Endothelial cell (in vitro differentiated cells): ENCODE measurements at regions not wholly inside any gene's neighbourhood (a gene's known extent, or its start where the extent isn't known, plus 50 kb on each side); places are given as distances from the start of the nearest gene placed in this dataset.

Experiments
- DNase-seq: peaks from one replicate; pipeline ENCODE4 v3.0.0; 2021; ENCODE audit warnings: low spot score
- H3K27ac Mint-ChIP-seq: one replicate; pipeline ENCODE4 v1.8.0; 2021; ENCODE audit warnings: mixed read lengths, inconsistent platforms; ENCODE audit not compliant: unreplicated experiment
- H3K27me3 Mint-ChIP-seq: one replicate; pipeline ENCODE4 v1.8.0; 2021; ENCODE audit warnings: mild to moderate bottlenecking, moderate library complexity, mixed read lengths, inconsistent platforms; ENCODE audit not compliant: unreplicated experiment
- H3K36me3 Mint-ChIP-seq: one replicate; pipeline ENCODE4 v1.8.0; 2021; ENCODE audit warnings: mild to moderate bottlenecking, low read depth, mixed read lengths, inconsistent platforms; ENCODE audit not compliant: unreplicated experiment
- H3K4me1 Mint-ChIP-seq: one replicate; pipeline ENCODE4 v1.8.0; 2021; ENCODE audit warnings: mild to moderate bottlenecking, mixed read lengths, inconsistent platforms; ENCODE audit not compliant: unreplicated experiment
- H3K4me3 Mint-ChIP-seq: one replicate; pipeline ENCODE4 v1.8.0; 2021; ENCODE audit warnings: mild to moderate bottlenecking, mixed read lengths, inconsistent platforms; ENCODE audit not compliant: unreplicated experiment
- H3K9me3 Mint-ChIP-seq: one replicate; pipeline ENCODE4 v1.8.0; 2021; ENCODE audit warnings: mixed read lengths, inconsistent platforms; ENCODE audit not compliant: unreplicated experiment
- TF ChIP-seq, protein P1 (sequence below): fragments of 200-600 bp; sonication (generic); IDR thresholded peaks from one replicate; pipeline ENCODE4 v1.5.0; 2021; ENCODE audit warnings: antibody characterized with exemption; ENCODE audit not compliant: unreplicated experiment

DNA sequence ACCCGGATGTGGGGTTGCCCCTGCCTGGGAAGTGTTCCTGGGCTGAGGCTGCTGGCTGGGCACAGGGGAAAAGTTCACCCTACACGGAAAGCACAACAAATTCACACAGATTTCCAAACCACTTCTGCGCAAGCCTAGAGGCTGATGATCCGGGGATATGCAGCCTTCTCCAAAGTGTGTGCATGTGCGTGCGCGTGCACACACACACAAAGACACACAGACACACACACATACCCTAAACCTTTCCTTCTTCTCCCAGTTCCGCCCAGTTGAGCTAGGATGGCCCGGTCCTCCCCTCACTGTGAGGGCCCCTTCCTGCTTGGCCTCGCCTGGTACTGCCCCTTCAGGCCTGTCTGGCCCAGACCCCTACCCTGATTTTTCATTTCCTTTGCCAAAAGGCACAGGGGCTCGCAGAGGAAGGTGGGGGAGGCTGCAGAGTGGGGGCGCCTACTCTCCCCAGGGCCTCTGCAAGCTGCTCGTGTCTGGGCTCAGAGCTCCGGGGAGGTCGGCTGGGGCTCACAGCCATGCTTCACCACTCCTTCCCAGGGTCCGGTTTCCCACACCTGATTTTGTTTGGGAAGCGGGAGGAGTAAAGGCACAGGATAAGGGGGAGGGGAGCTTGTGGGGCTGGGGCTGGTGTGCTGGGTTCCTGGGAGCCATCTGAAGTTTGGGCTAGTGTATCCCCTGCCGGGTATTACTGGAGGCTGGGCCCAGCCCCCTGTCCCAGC is 144.7 kb downstream of the ENGASE start:
- H3K36me3 Mint-ChIP-seq: no peaks in the 10 kb centered on the region
- DNase-seq: no peak
- TF ChIP-seq, protein P1, sequence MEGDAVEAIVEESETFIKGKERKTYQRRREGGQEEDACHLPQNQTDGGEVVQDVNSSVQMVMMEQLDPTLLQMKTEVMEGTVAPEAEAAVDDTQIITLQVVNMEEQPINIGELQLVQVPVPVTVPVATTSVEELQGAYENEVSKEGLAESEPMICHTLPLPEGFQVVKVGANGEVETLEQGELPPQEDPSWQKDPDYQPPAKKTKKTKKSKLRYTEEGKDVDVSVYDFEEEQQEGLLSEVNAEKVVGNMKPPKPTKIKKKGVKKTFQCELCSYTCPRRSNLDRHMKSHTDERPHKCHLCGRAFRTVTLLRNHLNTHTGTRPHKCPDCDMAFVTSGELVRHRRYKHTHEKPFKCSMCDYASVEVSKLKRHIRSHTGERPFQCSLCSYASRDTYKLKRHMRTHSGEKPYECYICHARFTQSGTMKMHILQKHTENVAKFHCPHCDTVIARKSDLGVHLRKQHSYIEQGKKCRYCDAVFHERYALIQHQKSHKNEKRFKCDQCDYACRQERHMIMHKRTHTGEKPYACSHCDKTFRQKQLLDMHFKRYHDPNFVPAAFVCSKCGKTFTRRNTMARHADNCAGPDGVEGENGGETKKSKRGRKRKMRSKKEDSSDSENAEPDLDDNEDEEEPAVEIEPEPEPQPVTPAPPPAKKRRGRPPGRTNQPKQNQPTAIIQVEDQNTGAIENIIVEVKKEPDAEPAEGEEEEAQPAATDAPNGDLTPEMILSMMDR: no peak
- peaks cover 5% of the 10 kb centered on the region for H3K4me1 Mint-ChIP-seq
- no peak overlapping the region for H3K4me3 Mint-ChIP-seq
- peaks cover 11% of the 10 kb centered on the region for H3K27me3 Mint-ChIP-seq
- no peaks in the 10 kb centered on the region for H3K9me3 Mint-ChIP-seq
- H3K27ac Mint-ChIP-seq: no peak overlapping the region

DNA sequence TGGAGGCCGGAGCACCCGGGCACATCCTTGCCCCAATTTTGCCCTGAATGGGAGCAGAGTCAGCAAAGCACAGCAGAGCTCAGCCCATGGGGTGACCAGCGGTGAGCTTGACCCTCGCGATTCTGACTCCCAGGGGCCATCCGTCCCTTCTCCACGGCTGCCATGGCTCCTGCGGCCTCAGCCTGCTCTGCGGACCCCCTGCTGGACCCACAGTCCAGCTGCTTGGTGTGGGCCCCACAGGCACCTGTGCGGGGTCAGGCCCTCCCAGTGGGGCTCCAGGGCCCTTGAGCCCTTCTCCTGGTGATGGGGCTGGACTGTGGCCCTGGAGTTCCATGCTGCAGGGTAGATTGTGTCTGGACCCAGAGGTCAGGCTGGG is 144.2 kb downstream of the ENGASE start:
- no peak overlapping the region for H3K4me3 Mint-ChIP-seq
- H3K27me3 Mint-ChIP-seq: peaks cover 11% of the 10 kb centered on the region
- DNase-seq: no peak

DNA sequence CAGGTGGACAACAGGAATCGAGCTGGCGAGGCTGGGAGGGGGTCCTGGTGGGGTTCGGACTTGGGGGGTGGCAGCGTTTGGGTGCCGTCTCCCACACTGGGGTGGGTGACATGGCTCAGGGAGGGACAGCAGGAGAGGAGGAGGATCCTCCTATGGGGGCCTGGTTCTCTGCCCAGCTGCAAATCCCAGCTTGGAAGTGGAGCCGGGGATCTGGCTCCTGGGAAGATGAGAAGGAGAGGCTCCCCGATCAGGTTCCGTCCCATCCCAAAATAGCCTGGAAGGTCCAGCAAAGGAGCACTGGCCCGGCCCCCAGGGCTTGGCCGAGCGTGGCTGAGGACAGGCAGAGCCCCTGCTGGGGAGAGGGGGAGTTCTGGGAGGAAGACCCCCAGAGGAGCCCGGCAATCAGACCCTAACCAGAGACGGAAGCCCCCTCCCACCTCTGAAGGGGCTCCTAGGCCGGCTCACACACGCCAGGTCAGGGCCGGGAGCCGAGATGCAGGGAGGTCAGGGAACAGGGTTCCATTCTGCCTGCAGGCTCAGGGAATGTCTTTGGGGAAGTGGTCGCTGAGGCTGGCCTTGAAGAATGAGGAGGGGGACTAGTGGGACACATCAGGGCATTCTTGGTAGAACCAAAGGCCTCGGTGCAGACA is 143.7 kb downstream of the ENGASE start:
- Mint-ChIP-seq H3K4me1 (peaks cover 10% of the 10 kb centered on the region), H3K9me3 (no peaks in the 10 kb centered on the region), H3K4me3 (no peak overlapping the region), H3K27ac (no peak overlapping the region), H3K36me3 (no peaks in the 10 kb centered on the region), H3K27me3 (peaks cover 11% of the 10 kb centered on the region)
- TF ChIP-seq, protein P1: no peak
- no peak for DNase-seq

More for the DNA sequence above, 144.2 kb downstream of the ENGASE start:
- Mint-ChIP-seq H3K4me1 (peaks cover 6% of the 10 kb centered on the region), H3K27ac (no peak overlapping the region), H3K9me3 (no peaks in the 10 kb centered on the region), H3K36me3 (no peaks in the 10 kb centered on the region)
- TF ChIP-seq, protein P1: no peak

DNA sequence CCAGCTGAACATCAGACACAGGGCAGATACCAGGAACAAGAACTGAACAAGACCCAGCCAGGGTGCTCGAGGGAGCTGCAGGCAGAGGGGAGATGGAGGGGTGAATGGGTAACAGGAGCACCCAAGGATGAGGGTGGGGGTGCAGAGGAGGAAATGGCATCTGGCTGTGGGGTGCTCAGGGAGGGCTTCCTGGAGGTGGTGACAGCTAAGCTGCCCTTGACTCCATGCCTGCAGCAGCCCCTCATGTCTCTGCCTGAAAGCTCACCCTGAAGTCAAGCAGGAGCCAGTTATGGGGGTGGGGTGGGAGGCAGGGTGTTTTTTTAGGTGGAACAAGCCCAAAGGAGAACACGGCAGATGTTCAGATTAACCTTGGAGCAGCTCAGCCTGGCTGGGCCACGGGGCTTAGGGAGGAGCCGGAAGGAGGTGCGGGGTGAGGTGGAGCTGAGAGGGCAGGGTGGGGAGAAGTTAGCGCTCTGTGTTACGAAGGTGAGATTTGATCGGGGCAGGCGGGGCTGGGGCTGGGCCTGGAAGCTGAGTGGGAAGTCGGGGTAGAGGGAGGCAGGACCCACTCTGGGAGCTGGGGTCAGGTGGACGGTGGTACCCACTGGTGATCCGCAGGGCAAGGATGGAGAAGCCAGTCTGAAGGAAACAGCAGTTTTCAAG is 143.0 kb downstream of the ENGASE start:
- Mint-ChIP-seq H3K9me3 (no peaks in the 10 kb centered on the region), H3K4me1 (peaks cover 10% of the 10 kb centered on the region), H3K36me3 (no peaks in the 10 kb centered on the region), H3K4me3 (no peak overlapping the region), H3K27ac (no peak overlapping the region), H3K27me3 (peaks cover 8% of the 10 kb centered on the region)
- TF ChIP-seq, protein P1: no peak
- DNase-seq: no peak

DNA sequence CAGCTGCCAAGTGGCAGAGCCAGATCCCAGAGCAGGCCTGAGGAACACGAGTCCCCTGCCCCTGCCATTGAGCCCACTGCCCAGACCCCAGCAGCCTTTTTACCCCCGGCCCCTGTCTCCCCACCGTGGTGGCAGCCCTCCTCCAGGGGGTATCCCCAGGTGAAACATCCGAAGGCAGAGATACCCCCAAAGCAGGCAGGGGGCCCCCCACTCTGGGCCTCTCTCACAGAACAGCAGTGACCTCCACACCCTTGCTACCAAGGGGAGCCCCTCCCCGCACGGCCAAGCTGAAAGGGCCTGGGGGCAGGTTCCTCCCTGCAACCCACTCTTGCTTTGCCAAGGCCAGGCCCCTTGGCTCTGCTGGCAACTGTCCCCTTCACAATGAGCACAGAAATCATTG is 142.2 kb downstream of the ENGASE start:
- Mint-ChIP-seq H3K4me3 (no peak overlapping the region), H3K27me3 (peaks cover 10% of the 10 kb centered on the region), H3K27ac (no peak overlapping the region), H3K36me3 (no peaks in the 10 kb centered on the region), H3K9me3 (no peaks in the 10 kb centered on the region), H3K4me1 (peaks cover 16% of the 10 kb centered on the region)
- TF ChIP-seq, protein P1: no peak
- DNase-seq: no peak
